ENCODE measurements at regions not wholly inside any gene's neighbourhood (a gene's known extent, or its start where the extent isn't known, plus 50 kb on each side); places are given as distances from the start of the nearest gene placed in this dataset.

- TF ChIP-seq CTCF (IDR thresholded peaks at IDR 0.05 in 2 of 3, conservative IDR thresholded peaks at IDR 0.05 in 1 of 3; ENCODE audit: control insufficient read depth in 2 of 3, extremely low read depth in 1 of 3, insufficient read depth in 1 of 3, low read depth in 3 of 3, low read length in 3 of 3) (no peak), LARP7 (IDR thresholded peaks at IDR 0.05) (no peak), POLR2A (IDR thresholded peaks at IDR 0.05; ENCODE audit: low read depth, low read length) (no peak), BCL11A (IDR thresholded peaks at IDR 0.05; ENCODE audit: low read depth, low read length) (no peak)
Measured at GRCh38 chr7:24411226-24411625, 127.2 kb downstream of the NPY start.

Measured in GM12878 (cell line).